Karpas-422 (cell line): ENCODE measurements at regions not wholly inside any gene's neighbourhood (a gene's known extent, or its start where the extent isn't known, plus 50 kb on each side); places are given as distances from the start of the nearest gene placed in this dataset.
"Not testable (repeated sequence)": the region's sequence is repeated elsewhere in the genome, so short reads cannot be mapped to it uniquely, and the experiment has no call there.

ENCODE experiments used
- DNase-seq: peaks from one replicate; pipeline ENCODE4 v3.0.0-alpha.2; 2015
- H2AFZ ChIP-seq: fragments of 200-600 bp; sonication (generic); 2 replicates; pipeline ENCODE4 v1.6.1; 2014; ENCODE audit warnings: antibody characterized with exemption, low read length, mixed read lengths
- H3K27ac ChIP-seq: fragments of 200-600 bp; sonication (generic); 2 replicates; pipeline ENCODE4 v1.5.1; 2014; ENCODE audit warnings: mild to moderate bottlenecking, low read length, moderate library complexity
- H3K27me3 ChIP-seq: fragments of 200-600 bp; sonication (generic); 2 replicates; pipeline ENCODE4 v1.6.1; 2014; ENCODE audit warnings: low read length, mixed read lengths
- H3K36me3 ChIP-seq: fragments of 200-600 bp; sonication (generic); 2 replicates; pipeline ENCODE4 v1.6.1; 2014; ENCODE audit warnings: low read length, mixed read lengths; ENCODE audit not compliant: insufficient read depth
- H3K4me1 ChIP-seq: fragments of 200-600 bp; sonication (generic); 2 replicates; pipeline ENCODE4 v1.6.1; 2014; ENCODE audit warnings: mild to moderate bottlenecking, low read length, mixed read lengths
- H3K4me2 ChIP-seq: fragments of 200-600 bp; sonication (generic); 2 replicates; pipeline ENCODE4 v1.6.1; 2014; ENCODE audit warnings: low read length, low read depth, mild to moderate bottlenecking; ENCODE audit not compliant: poor library complexity, severe bottlenecking
- H3K4me3 ChIP-seq: fragments of 200-600 bp; sonication (generic); 2 replicates; pipeline ENCODE4 v1.5.1; 2014; ENCODE audit warnings: mild to moderate bottlenecking, antibody characterized with exemption, low read length, mixed read lengths
- H3K79me2 ChIP-seq: fragments of 200-600 bp; sonication (generic); 2 replicates; pipeline ENCODE4 v1.6.1; 2014; ENCODE audit warnings: mild to moderate bottlenecking, low read length, mixed read lengths
- H3K9ac ChIP-seq: fragments of 200-600 bp; sonication (generic); 2 replicates; pipeline ENCODE4 v1.6.0; 2014; ENCODE audit warnings: low read length
- H3K9me2 ChIP-seq: fragments of 200-600 bp; sonication (generic), shearing (Covaris generic); replicated peaks from 2 replicates; pipeline ENCODE4 v1.6.0; 2014; ENCODE audit warnings: mild to moderate bottlenecking, low read length, moderate library complexity; ENCODE audit not compliant: insufficient read depth
- H3K9me3 ChIP-seq: fragments of 300-700, 200-600 bp; sonication (generic); 2 replicates; pipeline ENCODE4 v1.6.1; 2014; ENCODE audit warnings: low read length, mixed read lengths
- H4K20me1 ChIP-seq: fragments of 200-600 bp; sonication (generic); 2 replicates; pipeline ENCODE4 v1.6.1; 2014; ENCODE audit warnings: mild to moderate bottlenecking, antibody characterized with exemption, low read length, low read depth; ENCODE audit not compliant: insufficient read depth

DNA sequence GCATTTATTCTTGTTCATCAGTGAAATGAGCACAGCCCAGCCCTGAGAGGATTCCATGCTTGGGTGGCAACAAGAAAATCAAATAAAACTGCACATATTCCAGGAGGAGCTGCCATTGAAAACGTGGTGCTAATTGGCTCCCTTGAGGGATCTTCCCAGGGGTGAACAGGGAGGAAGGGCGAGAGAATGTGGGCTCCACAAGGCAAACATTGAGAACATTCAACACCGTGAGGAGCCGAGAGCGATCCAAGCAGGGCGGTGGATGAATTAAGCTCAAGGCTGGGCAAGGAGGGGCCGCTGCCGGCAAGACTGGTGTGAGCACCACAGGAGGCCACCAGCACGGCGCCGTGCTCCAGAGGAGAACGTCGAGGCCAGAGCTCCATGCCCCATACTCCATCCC, 166.9 kb downstream of the C16orf95 start:
- no peaks in the 10 kb centered on the region for H3K9me3 ChIP-seq
- no peaks in the 10 kb centered on the region for H3K27me3 ChIP-seq
- H3K9ac ChIP-seq = no peak overlapping the region
- no peak overlapping the region for H2AFZ ChIP-seq
- H4K20me1 ChIP-seq = no peaks in the 10 kb centered on the region
- no peaks in the 10 kb centered on the region for H3K36me3 ChIP-seq
- no peaks in the 10 kb centered on the region for H3K9me2 ChIP-seq
- no peak overlapping the region for H3K27ac ChIP-seq
- H3K4me3 ChIP-seq = no peak overlapping the region
- no peaks in the 10 kb centered on the region for H3K4me1 ChIP-seq
- H3K79me2 ChIP-seq = no peaks in the 10 kb centered on the region
- H3K4me2 ChIP-seq = no peak overlapping the region
- DNase-seq = no peak

DNA sequence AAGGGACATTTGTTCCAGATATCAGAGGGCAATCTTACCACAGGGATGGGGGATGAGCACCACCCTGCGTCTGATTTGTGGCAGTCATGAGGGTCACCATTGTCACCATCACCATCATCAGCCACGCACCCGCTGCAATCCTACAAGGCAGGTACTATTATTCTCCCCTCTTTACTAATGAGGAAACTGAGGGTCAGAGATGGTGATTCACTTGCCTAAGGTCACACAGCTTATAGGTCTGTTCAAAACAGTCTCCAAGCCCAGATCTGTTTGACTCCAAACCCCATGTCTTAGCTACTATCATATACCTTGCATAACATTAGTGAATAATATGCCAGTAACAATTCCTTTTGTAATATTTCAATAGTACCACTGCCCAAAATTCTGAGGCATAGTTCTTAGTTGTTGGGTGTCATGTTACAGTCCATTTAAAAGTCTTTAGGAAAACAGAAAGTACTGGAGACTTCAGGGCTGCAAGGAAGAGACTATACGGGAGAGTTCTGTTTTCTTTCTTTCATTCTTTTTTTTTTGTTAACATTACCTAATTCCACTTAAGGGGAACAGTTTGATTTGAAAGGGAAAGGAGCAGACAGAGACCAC, 166.4 kb downstream of the C16orf95 start:
- Histone ChIP-seq H3K36me3 (no peaks in the 10 kb centered on the region), H3K9ac (no peak overlapping the region), H3K27me3 (no peaks in the 10 kb centered on the region), H3K9me2 (no peaks in the 10 kb centered on the region), H2AFZ (no peak overlapping the region), H3K27ac (no peak overlapping the region), H3K4me2 (no peak overlapping the region), H4K20me1 (no peaks in the 10 kb centered on the region), H3K4me1 (no peaks in the 10 kb centered on the region), H3K9me3 (no peaks in the 10 kb centered on the region), H3K4me3 (no peak overlapping the region), H3K79me2 (no peaks in the 10 kb centered on the region)
- no peak for DNase-seq

DNA sequence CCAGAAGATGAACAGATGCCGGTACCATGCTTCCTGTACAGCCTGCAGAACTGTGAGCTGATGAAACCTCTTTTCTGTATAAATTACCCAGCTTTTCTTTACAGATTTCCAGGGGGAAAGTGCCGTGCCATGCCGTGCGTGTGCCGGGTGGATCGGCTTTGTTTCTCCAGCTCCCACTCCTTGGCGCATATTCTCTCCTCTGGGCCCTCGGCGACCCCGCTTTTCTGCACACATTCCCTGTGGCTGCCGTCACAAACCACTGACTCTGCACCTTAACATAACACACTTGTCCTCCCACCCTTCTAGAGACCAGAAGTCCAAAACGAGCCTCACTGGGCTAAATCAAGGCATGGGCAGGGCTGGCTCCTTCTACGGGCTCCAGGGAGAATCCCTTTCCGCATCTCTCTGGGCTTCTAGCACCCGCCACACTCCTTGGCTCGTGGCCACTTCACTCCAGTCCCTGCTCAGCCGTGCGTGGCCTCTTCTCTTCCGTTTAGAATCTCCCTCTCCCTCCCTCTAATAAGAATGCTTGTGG, 164.9 kb downstream of the C16orf95 start:
- H3K27ac ChIP-seq = no peak overlapping the region
- no peaks in the 10 kb centered on the region for H3K27me3 ChIP-seq
- no peak overlapping the region for H3K9ac ChIP-seq
- H3K9me2 ChIP-seq = no peaks in the 10 kb centered on the region
- no peaks in the 10 kb centered on the region for H3K9me3 ChIP-seq
- no peaks in the 10 kb centered on the region for H4K20me1 ChIP-seq
- no peak for DNase-seq
- H2AFZ ChIP-seq = no peak overlapping the region
- no peak overlapping the region for H3K4me3 ChIP-seq
- H3K4me1 ChIP-seq = no peaks in the 10 kb centered on the region
- H3K36me3 ChIP-seq = no peaks in the 10 kb centered on the region
- H3K4me2 ChIP-seq = no peak overlapping the region
- H3K79me2 ChIP-seq = no peaks in the 10 kb centered on the region

DNA sequence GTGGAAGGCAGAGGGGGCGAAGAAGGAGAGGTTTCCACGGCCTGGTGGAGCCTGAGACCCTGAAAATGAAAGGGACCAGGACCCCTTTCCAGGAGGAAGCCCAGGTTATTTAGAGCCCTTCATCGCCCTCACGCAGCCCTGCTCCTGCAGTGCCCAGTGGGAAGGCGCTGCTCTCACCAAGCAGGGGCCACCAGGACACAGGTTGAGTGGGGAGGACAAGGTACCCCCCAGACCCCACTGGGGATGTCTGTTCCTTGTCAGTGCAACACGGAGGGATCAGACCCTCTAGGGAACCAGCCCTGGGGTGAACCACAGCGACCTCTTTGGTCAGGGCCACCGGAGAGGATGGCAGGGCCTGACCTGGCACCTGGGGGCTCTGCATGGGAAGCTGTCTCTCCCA, 163.9 kb downstream of the C16orf95 start:
- Histone ChIP-seq H4K20me1 (no peaks in the 10 kb centered on the region), H3K9ac (no peak overlapping the region), H3K4me3 (no peak overlapping the region), H3K36me3 (no peaks in the 10 kb centered on the region), H3K27ac (no peak overlapping the region), H3K79me2 (no peaks in the 10 kb centered on the region), H3K27me3 (no peaks in the 10 kb centered on the region), H3K4me1 (no peaks in the 10 kb centered on the region), H3K9me2 (no peaks in the 10 kb centered on the region), H3K9me3 (no peaks in the 10 kb centered on the region), H2AFZ (no peak overlapping the region), H3K4me2 (no peak overlapping the region)
- no peak for DNase-seq

DNA sequence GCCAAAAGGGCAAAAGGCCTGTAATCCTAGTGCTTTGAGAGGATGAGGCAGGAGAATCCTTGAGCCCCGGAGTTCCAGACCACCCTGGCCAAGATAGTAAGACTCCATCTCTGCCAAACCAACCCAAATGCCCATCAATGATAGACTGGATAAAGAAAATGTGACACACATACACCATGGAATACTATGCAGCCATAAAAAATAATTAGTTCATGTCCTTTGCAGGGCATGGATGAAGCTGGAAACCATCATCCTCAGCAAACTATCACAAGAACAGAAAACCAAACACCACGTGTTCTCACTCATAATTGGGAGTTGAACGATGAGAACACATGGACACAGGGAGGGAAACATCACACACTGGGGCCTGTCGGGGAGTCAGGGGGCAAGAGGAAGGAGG, 161.9 kb downstream of the C16orf95 start:
- H3K36me3 ChIP-seq, H3K4me2 ChIP-seq, H3K9me3 ChIP-seq, H3K27ac ChIP-seq, H3K4me1 ChIP-seq, DNase-seq, H3K9ac ChIP-seq, H3K4me3 ChIP-seq, H3K27me3 ChIP-seq, H3K9me2 ChIP-seq, H2AFZ ChIP-seq, H3K79me2 ChIP-seq, H4K20me1 ChIP-seq: not testable (repeated sequence)

DNA sequence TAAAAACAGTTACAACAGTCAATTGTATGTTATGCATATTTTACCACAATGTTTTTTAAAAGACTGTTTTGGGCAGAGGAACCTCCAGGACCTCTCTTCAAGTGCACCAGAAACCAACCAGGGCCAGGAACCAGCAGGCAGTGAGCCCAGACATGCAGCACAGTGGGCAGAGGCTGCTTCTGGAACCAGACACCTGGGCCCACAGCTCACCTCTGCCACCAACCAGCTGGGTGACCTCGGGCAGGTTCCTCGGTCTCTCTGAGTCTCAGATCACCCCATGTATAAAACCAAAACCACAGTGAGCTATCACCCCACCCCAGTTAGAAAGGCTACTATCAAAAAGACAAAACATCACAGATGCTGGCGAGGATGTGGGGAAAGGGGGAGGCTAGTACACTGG, 161.0 kb downstream of the C16orf95 start:
- Histone ChIP-seq H3K36me3 (no peaks in the 10 kb centered on the region), H3K27ac (no peak overlapping the region), H3K4me3 (no peak overlapping the region), H3K79me2 (no peaks in the 10 kb centered on the region), H3K9me3 (no peaks in the 10 kb centered on the region), H3K9me2 (no peaks in the 10 kb centered on the region), H3K27me3 (no peaks in the 10 kb centered on the region), H2AFZ (no peak overlapping the region), H3K4me2 (no peak overlapping the region), H3K4me1 (no peaks in the 10 kb centered on the region), H3K9ac (no peak overlapping the region), H4K20me1 (no peaks in the 10 kb centered on the region)
- no peak for DNase-seq

DNA sequence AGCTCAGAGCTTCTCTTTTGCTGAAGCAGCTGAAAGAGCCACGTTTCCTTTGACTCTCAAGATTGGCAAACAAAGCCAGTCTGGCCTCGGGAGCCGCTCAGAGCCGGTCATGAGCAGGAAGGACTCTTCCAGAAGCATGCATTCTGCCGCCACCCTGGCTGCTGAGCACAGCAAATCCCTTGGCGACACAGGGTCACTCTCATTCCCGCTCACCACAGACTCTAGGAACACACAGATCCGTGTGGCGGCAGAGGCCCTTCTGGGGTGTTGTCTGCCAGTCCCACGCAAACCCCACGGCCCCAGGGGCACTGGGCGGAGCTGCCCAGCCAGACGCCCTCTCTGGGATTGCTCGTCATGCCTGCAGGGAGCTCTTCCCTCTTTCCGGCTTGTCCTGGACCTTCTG, 157.0 kb downstream of the C16orf95 start:
- H3K9ac ChIP-seq = no peak overlapping the region
- no peak overlapping the region for H2AFZ ChIP-seq
- H3K27ac ChIP-seq = no peak overlapping the region
- no peaks in the 10 kb centered on the region for H3K36me3 ChIP-seq
- no peaks in the 10 kb centered on the region for H3K9me3 ChIP-seq
- no peak overlapping the region for H3K4me3 ChIP-seq
- no peaks in the 10 kb centered on the region for H3K27me3 ChIP-seq
- H3K9me2 ChIP-seq = no peaks in the 10 kb centered on the region
- DNase-seq = no peak
- H4K20me1 ChIP-seq = no peaks in the 10 kb centered on the region
- H3K79me2 ChIP-seq = no peaks in the 10 kb centered on the region
- H3K4me1 ChIP-seq = no peaks in the 10 kb centered on the region
- H3K4me2 ChIP-seq = no peak overlapping the region

DNA sequence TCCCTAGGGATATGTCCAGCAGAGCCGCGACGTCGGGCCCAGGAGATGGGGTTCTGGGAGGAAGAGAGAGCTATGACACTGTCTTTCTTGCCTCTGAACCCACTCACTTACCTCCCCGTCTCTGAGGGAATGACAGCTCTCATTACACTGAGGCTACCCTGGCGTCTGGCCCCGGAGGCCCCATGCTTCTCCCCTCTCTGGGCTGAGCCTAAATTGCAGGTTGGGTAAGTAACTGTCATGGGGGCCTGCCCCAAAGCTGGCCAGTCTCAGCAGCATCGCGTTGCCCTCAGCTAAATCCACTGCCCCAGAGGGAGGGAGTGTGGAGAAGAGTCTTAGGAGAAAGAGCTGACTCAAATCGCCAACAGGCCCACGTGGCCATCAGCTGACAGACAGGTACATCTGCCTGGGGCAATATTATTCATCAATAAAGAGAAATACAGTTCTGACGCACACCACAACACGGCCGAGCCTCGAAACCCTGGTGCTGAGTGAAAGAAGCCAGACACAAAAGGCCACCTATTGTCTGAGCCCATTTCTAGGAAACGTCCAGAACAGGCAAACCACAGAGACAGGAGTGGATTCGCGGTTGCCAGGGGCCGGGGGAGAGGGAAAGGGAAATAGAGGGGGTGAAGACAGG, 156.4 kb downstream of the C16orf95 start:
- Histone ChIP-seq H3K4me2 (no peak overlapping the region), H3K27ac (no peak overlapping the region), H3K79me2 (no peaks in the 10 kb centered on the region), H4K20me1 (no peaks in the 10 kb centered on the region), H3K36me3 (no peaks in the 10 kb centered on the region), H3K9ac (no peak overlapping the region), H3K27me3 (no peaks in the 10 kb centered on the region), H3K9me3 (no peaks in the 10 kb centered on the region), H3K9me2 (no peaks in the 10 kb centered on the region), H3K4me3 (no peak overlapping the region), H3K4me1 (no peaks in the 10 kb centered on the region), H2AFZ (no peak overlapping the region)
- DNase-seq = no peak
